Endothelial cell (in vitro differentiated cells): ENCODE measurements at regions not wholly inside any gene's neighbourhood (a gene's known extent, or its start where the extent isn't known, plus 50 kb on each side); places are given as distances from the start of the nearest gene placed in this dataset.

Source experiments
- DNase-seq: peaks from one replicate; pipeline ENCODE4 v3.0.0; 2021; ENCODE audit warnings: low spot score
- H3K27ac Mint-ChIP-seq: one replicate; pipeline ENCODE4 v1.8.0; 2021; ENCODE audit warnings: mixed read lengths, inconsistent platforms; ENCODE audit not compliant: unreplicated experiment
- H3K27me3 Mint-ChIP-seq: one replicate; pipeline ENCODE4 v1.8.0; 2021; ENCODE audit warnings: mild to moderate bottlenecking, moderate library complexity, mixed read lengths, inconsistent platforms; ENCODE audit not compliant: unreplicated experiment
- H3K36me3 Mint-ChIP-seq: one replicate; pipeline ENCODE4 v1.8.0; 2021; ENCODE audit warnings: mild to moderate bottlenecking, low read depth, mixed read lengths, inconsistent platforms; ENCODE audit not compliant: unreplicated experiment
- H3K4me1 Mint-ChIP-seq: one replicate; pipeline ENCODE4 v1.8.0; 2021; ENCODE audit warnings: mild to moderate bottlenecking, mixed read lengths, inconsistent platforms; ENCODE audit not compliant: unreplicated experiment
- H3K4me3 Mint-ChIP-seq: one replicate; pipeline ENCODE4 v1.8.0; 2021; ENCODE audit warnings: mild to moderate bottlenecking, mixed read lengths, inconsistent platforms; ENCODE audit not compliant: unreplicated experiment
- H3K9me3 Mint-ChIP-seq: one replicate; pipeline ENCODE4 v1.8.0; 2021; ENCODE audit warnings: mixed read lengths, inconsistent platforms; ENCODE audit not compliant: unreplicated experiment
- CTCF ChIP-seq: fragments of 200-600 bp; sonication (generic); IDR thresholded peaks from one replicate; pipeline ENCODE4 v1.5.0; 2021; ENCODE audit warnings: antibody characterized with exemption; ENCODE audit not compliant: unreplicated experiment

GRCh38 chr2:62319070-62319469 lies 123.2 kb downstream of the B3GNT2 start:
- Mint-ChIP-seq H3K4me1 (peaks cover 32% of the 10 kb centered on the region), H3K36me3 (peaks cover 3% of the 10 kb centered on the region), H3K4me3 (no peak overlapping the region), H3K9me3 (no peaks in the 10 kb centered on the region), H3K27ac (no peak overlapping the region), H3K27me3 (no peaks in the 10 kb centered on the region)
- TF ChIP-seq CTCF: no peak
- DNase-seq: no peak

- Mint-ChIP-seq H3K4me3 (no peak overlapping the region), H3K27me3 (no peaks in the 10 kb centered on the region), H3K4me1 (peaks cover 20% of the 10 kb centered on the region), H3K9me3 (no peaks in the 10 kb centered on the region), H3K36me3 (no peaks in the 10 kb centered on the region), H3K27ac (no peak overlapping the region)
- TF ChIP-seq CTCF: no peak
- DNase-seq: no peak
These were observed 119.6 kb downstream of the B3GNT2 start for GRCh38 chr2:62315476-62315875.

- peaks cover 1% of the 10 kb centered on the region for H3K27me3 Mint-ChIP-seq
- no peaks in the 10 kb centered on the region for H3K9me3 Mint-ChIP-seq
- H3K27ac Mint-ChIP-seq: no peak overlapping the region
- no peak overlapping the region for H3K4me3 Mint-ChIP-seq
- no peak for TF ChIP-seq CTCF
- no peaks in the 10 kb centered on the region for H3K36me3 Mint-ChIP-seq
- peaks cover 29% of the 10 kb centered on the region for H3K4me1 Mint-ChIP-seq
- DNase-seq: no peak
These were observed 118.4 kb downstream of the B3GNT2 start for GRCh38 chr2:62314291-62314690.

GRCh38 chr2:62313449-62314227 lies 117.7 kb downstream of the B3GNT2 start:
- H3K4me3 Mint-ChIP-seq: no peak overlapping the region
- no peak for DNase-seq
- H3K27ac Mint-ChIP-seq: no peak overlapping the region
- H3K4me1 Mint-ChIP-seq: peaks cover 28% of the 10 kb centered on the region
- no peak for TF ChIP-seq CTCF
- no peaks in the 10 kb centered on the region for H3K9me3 Mint-ChIP-seq
- H3K36me3 Mint-ChIP-seq: no peaks in the 10 kb centered on the region
- peaks cover 1% of the 10 kb centered on the region for H3K27me3 Mint-ChIP-seq

- H3K27me3 Mint-ChIP-seq: peaks cover 1% of the 10 kb centered on the region
- H3K4me3 Mint-ChIP-seq: no peak overlapping the region
- peak; percentile 24 for DNase-seq
- H3K27ac Mint-ChIP-seq: peak overlapping the region; percentile 84
- H3K9me3 Mint-ChIP-seq: no peaks in the 10 kb centered on the region
- no peak for TF ChIP-seq CTCF
- peaks cover 61% of the 10 kb centered on the region for H3K4me1 Mint-ChIP-seq
- H3K36me3 Mint-ChIP-seq: no peaks in the 10 kb centered on the region
These were observed 113.7 kb downstream of the B3GNT2 start for GRCh38 chr2:62309465-62310091.
